ENCODE measurements at regions not wholly inside any gene's neighbourhood (a gene's known extent, or its start where the extent isn't known, plus 50 kb on each side); places are given as distances from the start of the nearest gene placed in this dataset.

GRCh38 chr13:76053181-76053580, 417.1 kb downstream of the LMO7 start:
- peaks cover 13% of the 10 kb centered on the region for H3K9me3 Mint-ChIP-seq
- intact Hi-C loops (cut with micrococcal nuclease), result no loop called here
- peaks cover 3% of the 10 kb centered on the region for H3K27me3 Mint-ChIP-seq
- H3K36me3 Mint-ChIP-seq (ENCODE audit: low read depth), result no peaks in the 10 kb centered on the region
- no peaks in the 10 kb centered on the region for H3K4me1 Mint-ChIP-seq
- POLR2A ChIA-PET, result no interaction called here
- no peak overlapping the region for H3K4me3 Mint-ChIP-seq
- ATAC-seq (ENCODE audit: low read depth) (no peak), DNase-seq (no peak)
- CTCF ChIA-PET, result no interaction called here
- no peak overlapping the region for H3K27ac Mint-ChIP-seq
- TF ChIP-seq CTCF (IDR thresholded peaks at IDR 0.05), result no peak

GRCh38 chr13:76049376-76049746, 413.2 kb downstream of the LMO7 start:
- ATAC-seq (ENCODE audit: low read depth), result no peak
- H3K4me1 Mint-ChIP-seq, result no peaks in the 10 kb centered on the region

GRCh38 chr13:76048675-76049375, 412.7 kb downstream of the LMO7 start:
- POLR2A ChIA-PET, result no interaction called here
- H3K4me1 Mint-ChIP-seq, result no peaks in the 10 kb centered on the region
- H3K27me3 Mint-ChIP-seq, result peaks cover 3% of the 10 kb centered on the region
- H3K36me3 Mint-ChIP-seq (ENCODE audit: low read depth), result no peaks in the 10 kb centered on the region
- H3K27ac Mint-ChIP-seq, result no peak overlapping the region
- H3K4me3 Mint-ChIP-seq, result no peak overlapping the region
- CTCF ChIA-PET, result no interaction called here
- DNase-seq (no peak), ATAC-seq (ENCODE audit: low read depth) (no peak)
- TF ChIP-seq CTCF (IDR thresholded peaks at IDR 0.05), result no peak
- intact Hi-C loops (cut with micrococcal nuclease), result no loop called here
- no peaks in the 10 kb centered on the region for H3K9me3 Mint-ChIP-seq

More at GRCh38 chr13:76049376-76049746, 413.2 kb downstream of the LMO7 start:
- Mint-ChIP-seq H3K9me3 (no peaks in the 10 kb centered on the region), H3K4me3 (no peak overlapping the region), H3K27ac (no peak overlapping the region), H3K27me3 (peaks cover 3% of the 10 kb centered on the region), H3K36me3 (ENCODE audit: low read depth) (no peaks in the 10 kb centered on the region)
- no peak for TF ChIP-seq CTCF (IDR thresholded peaks at IDR 0.05)
- DNase-seq, result no peak
- ChIA-PET CTCF (no interaction called here), POLR2A (no interaction called here)
- intact Hi-C loops (cut with micrococcal nuclease), result no loop called here

GRCh38 chr13:76048131-76048530, 412.0 kb downstream of the LMO7 start:
- no peaks in the 10 kb centered on the region for H3K9me3 Mint-ChIP-seq
- no peak overlapping the region for H3K4me3 Mint-ChIP-seq
- intact Hi-C loops (cut with micrococcal nuclease), result no loop called here
- no peak overlapping the region for H3K27ac Mint-ChIP-seq
- ATAC-seq (ENCODE audit: low read depth), result no peak
- no peaks in the 10 kb centered on the region for H3K4me1 Mint-ChIP-seq
- no peak for DNase-seq
- no peaks in the 10 kb centered on the region for H3K36me3 Mint-ChIP-seq (ENCODE audit: low read depth)
- TF ChIP-seq CTCF (IDR thresholded peaks at IDR 0.05), result no peak
- ChIA-PET POLR2A (no interaction called here), CTCF (no interaction called here)
- peaks cover 3% of the 10 kb centered on the region for H3K27me3 Mint-ChIP-seq

GRCh38 chr13:76043874-76044273, 407.7 kb downstream of the LMO7 start:
- intact Hi-C loops (cut with micrococcal nuclease), result no loop called here
- no peak for ATAC-seq (ENCODE audit: low read depth)
- ChIA-PET CTCF (no interaction called here), POLR2A (no interaction called here)
- H3K27ac Mint-ChIP-seq, result no peak overlapping the region
- DNase-seq, result no peak
- H3K9me3 Mint-ChIP-seq, result no peaks in the 10 kb centered on the region
- H3K4me1 Mint-ChIP-seq, result no peaks in the 10 kb centered on the region
- no peak for TF ChIP-seq CTCF (IDR thresholded peaks at IDR 0.05)
- H3K4me3 Mint-ChIP-seq, result no peak overlapping the region
- H3K36me3 Mint-ChIP-seq (ENCODE audit: low read depth), result no peaks in the 10 kb centered on the region
- H3K27me3 Mint-ChIP-seq, result no peaks in the 10 kb centered on the region
